Tibial nerve (tissue), 4 donors: ENCODE measurements at regions not wholly inside any gene's neighbourhood (a gene's known extent, or its start where the extent isn't known, plus 50 kb on each side); places are given as distances from the start of the nearest gene placed in this dataset.

Experiments used
- DNase-seq, 2 donors: peaks; one replicate each; pipeline ENCODE4 v3.0.0-alpha.2; 2019; ENCODE audit warnings: low spot score in 2 of 2
- H3K27ac ChIP-seq, 4 donors: fragments of 200-600 bp; sonication (generic) in 3 of 4; one replicate each; pipeline ENCODE4 v1.5.1; 2017 to 2019; ENCODE audit warnings: mild to moderate bottlenecking in 1 of 4
- H3K27me3 ChIP-seq, 2 donors: fragments of 200-600 bp; sonication (generic) in 1 of 2; one replicate each; pipeline versions ENCODE4 v1.5.1 to v1.6.0; 2017 to 2019
- H3K36me3 ChIP-seq, 3 donors: fragments of 200-600 bp; sonication (generic); one replicate each; pipeline ENCODE4 v1.5.1; 2018 to 2019
- H3K4me1 ChIP-seq, 4 donors: fragments of 200-600 bp; sonication (generic) in 3 of 4; one replicate each; pipeline ENCODE4 v1.5.1; 2017 to 2019
- H3K4me3 ChIP-seq, 4 donors: fragments of 200-600 bp; sonication (generic) in 3 of 4; one replicate each; pipeline ENCODE4 v1.5.1; 2017 to 2019; ENCODE audit warnings: mild to moderate bottlenecking in 1 of 4, moderate library complexity in 1 of 4
- H3K9me3 ChIP-seq, 4 donors: fragments of 200-600 bp; sonication (generic) in 3 of 4; one replicate each; pipeline ENCODE4 v1.5.1; 2017 to 2019
- CTCF ChIP-seq, 5 experiments: fragments of 200-600 bp in 3 of 5; fragments of 450-650 bp in 2 of 5; sonication (generic) in 3 of 5; IDR thresholded peaks; one replicate each; pipeline ENCODE4 v1.5.1; 2016 to 2019; ENCODE audit warnings: antibody characterized with exemption in 5 of 5, mild to moderate bottlenecking in 3 of 5, moderate library complexity in 2 of 5
- EP300 ChIP-seq, 2 donors: sonication (generic); formaldehyde crosslinking; IDR thresholded peaks; one replicate each; pipeline ENCODE4 v1.6.1; 2017; ENCODE audit warnings: antibody characterized with exemption in 2 of 2, mild to moderate bottlenecking in 1 of 2
- POLR2A ChIP-seq, 2 donors: fragments of 450-650 bp; IDR thresholded peaks; one replicate each; pipeline ENCODE4 v1.6.1; 2017; ENCODE audit warnings: antibody characterized with exemption in 2 of 2, mild to moderate bottlenecking in 2 of 2, moderate library complexity in 2 of 2
- WGBS, 2 donors: methylation state at CpG; one replicate each; pipeline ENCODE4 v1.1.5; 2018; 5-methylcytosine and 5-hydroxymethylcytosine counted together

GRCh38 chr6:73968221-73968757 is 272.3 kb downstream of the CD109 start:
- no peak overlapping the region for H3K27ac ChIP-seq
- H3K36me3 ChIP-seq, result no peaks in the 10 kb centered on the region
- peaks cover 0 to 10% (median 5%) of the 10 kb centered on the region in 4 donors for H3K4me1 ChIP-seq
- no peaks in the 10 kb centered on the region for H3K9me3 ChIP-seq
- no peak for DNase-seq
- TF ChIP-seq EP300 (IDR thresholded peaks at IDR 0.05) (no peak), CTCF (IDR thresholded peaks at IDR 0.05) (no peak), POLR2A (IDR thresholded peaks at IDR 0.05) (no peak)
- 34 to 53% methylated on average over 2 of the region's 2 CpGs for WGBS, 2 donors
- H3K27me3 ChIP-seq, result no peaks in the 10 kb centered on the region
- no peak overlapping the region for H3K4me3 ChIP-seq

- Histone ChIP-seq H3K4me3 (no peak overlapping the region), H3K36me3 (no peaks in the 10 kb centered on the region), H3K9me3 (no peaks in the 10 kb centered on the region), H3K4me1 (peaks cover 0 to 10% (median 5%) of the 10 kb centered on the region in 4 donors), H3K27ac (no peak overlapping the region), H3K27me3 (no peaks in the 10 kb centered on the region)
- DNase-seq, result no peak
- 41 to 50% methylated on average over 1 of the region's 1 CpG for WGBS, 2 donors
- no peak for TF ChIP-seq CTCF (IDR thresholded peaks at IDR 0.05)
- TF ChIP-seq POLR2A (IDR thresholded peaks at IDR 0.05), result no peak
- no peak for TF ChIP-seq EP300 (IDR thresholded peaks at IDR 0.05)
Observed at GRCh38 chr6:73965539-73966029, 269.6 kb downstream of the CD109 start.

- no peaks in the 10 kb centered on the region for H3K36me3 ChIP-seq
- no peak overlapping the region for H3K4me3 ChIP-seq
- H3K9me3 ChIP-seq, result no peaks in the 10 kb centered on the region
- 49 to 79% methylated on average over 2 of the region's 2 CpGs for WGBS, 2 donors
- no peak for TF ChIP-seq POLR2A (IDR thresholded peaks at IDR 0.05)
- TF ChIP-seq EP300 (IDR thresholded peaks at IDR 0.05), result no peak
- TF ChIP-seq CTCF (IDR thresholded peaks at IDR 0.05), result no peak
- no peak for DNase-seq
- H3K27ac ChIP-seq, result no peak overlapping the region
- H3K27me3 ChIP-seq, result no peaks in the 10 kb centered on the region
- H3K4me1 ChIP-seq, result no peaks in the 10 kb centered on the region
Observed at GRCh38 chr6:73964241-73964854, 268.3 kb downstream of the CD109 start.

- H3K36me3 ChIP-seq, result no peaks in the 10 kb centered on the region
- no peaks in the 10 kb centered on the region for H3K9me3 ChIP-seq
- no peak overlapping the region for H3K27ac ChIP-seq
- 90 to 94% methylated on average over 3 of the region's 3 CpGs for WGBS, 2 donors
- no peak for DNase-seq
- H3K4me1 ChIP-seq, result no peaks in the 10 kb centered on the region
- no peaks in the 10 kb centered on the region for H3K27me3 ChIP-seq
- H3K4me3 ChIP-seq, result no peak overlapping the region
- TF ChIP-seq EP300 (IDR thresholded peaks at IDR 0.05) (no peak), POLR2A (IDR thresholded peaks at IDR 0.05) (no peak), CTCF (IDR thresholded peaks at IDR 0.05) (no peak)
Observed at GRCh38 chr6:73962884-73963283, 266.9 kb downstream of the CD109 start.

GRCh38 chr6:73956305-73956704 is 260.3 kb downstream of the CD109 start:
- H3K27ac ChIP-seq, result no peak overlapping the region
- no peaks in the 10 kb centered on the region for H3K27me3 ChIP-seq
- no peaks in the 10 kb centered on the region for H3K9me3 ChIP-seq
- no peaks in the 10 kb centered on the region for H3K36me3 ChIP-seq
- TF ChIP-seq EP300 (IDR thresholded peaks at IDR 0.05) (no peak), POLR2A (IDR thresholded peaks at IDR 0.05) (no peak), CTCF (IDR thresholded peaks at IDR 0.05) (no peak)
- H3K4me1 ChIP-seq, result peaks cover 0 to 1% (median 0%) of the 10 kb centered on the region in 4 donors
- H3K4me3 ChIP-seq, result no peak overlapping the region
- no peak for DNase-seq
- 43 to 45% methylated on average over 1 of the region's 1 CpG for WGBS, 2 donors
